ENCODE measurements at regions not wholly inside any gene's neighbourhood (a gene's known extent, or its start where the extent isn't known, plus 50 kb on each side); places are given as distances from the start of the nearest gene placed in this dataset.

- Histone ChIP-seq H3K4me3 (ENCODE audit: low read length) (no peak overlapping the region), H3K9me3 (ENCODE audit: control insufficient read depth, low read length) (no peaks in the 10 kb centered on the region), H3K4me1 (ENCODE audit: control insufficient read depth, insufficient read depth, low read length) (no peaks in the 10 kb centered on the region), H3K27me3 (ENCODE audit: control insufficient read depth, insufficient read depth, low read length, poor library complexity, severe bottlenecking) (no peaks in the 10 kb centered on the region), H3K27ac (ENCODE audit: low read depth, low read length) (no peak overlapping the region), H3K36me3 (ENCODE audit: control insufficient read depth, insufficient read depth, low read length) (no peaks in the 10 kb centered on the region), H3K9ac (ENCODE audit: extremely low read depth, low read length, poor library complexity, severe bottlenecking) (no peak overlapping the region)
- no peak overlapping the region for H3K4me3 Mint-ChIP-seq
- H3K9me3 Mint-ChIP-seq: peaks cover 2% of the 10 kb centered on the region
- no peak for DNase-seq
- peaks cover 2% of the 10 kb centered on the region for H3K27me3 Mint-ChIP-seq (ENCODE audit: insufficient read depth)
- H3K36me3 Mint-ChIP-seq (ENCODE audit: low read depth): no peaks in the 10 kb centered on the region
- no peak for TF ChIP-seq CTCF (conservative IDR thresholded peaks at IDR 0.05)
- H3K4me1 Mint-ChIP-seq: no peaks in the 10 kb centered on the region
- no peak overlapping the region for H3K27ac Mint-ChIP-seq
- 91 to 92% methylated on average over 17 to 24 of the region's 24 CpGs for whole genome bisulfite sequencing, 2 experiments (ENCODE audit: insufficient coverage in 1 of 2, insufficient read length in 1 of 2)
Observed at GRCh38 chr16:87227296-87227951, 89.8 kb downstream of the C16orf95 start.

- no peak for DNase-seq
- Histone ChIP-seq H3K9me3 (ENCODE audit: control insufficient read depth, low read length) (no peaks in the 10 kb centered on the region), H3K27me3 (ENCODE audit: control insufficient read depth, insufficient read depth, low read length, poor library complexity, severe bottlenecking) (no peaks in the 10 kb centered on the region), H3K4me1 (ENCODE audit: control insufficient read depth, insufficient read depth, low read length) (no peaks in the 10 kb centered on the region), H3K27ac (ENCODE audit: low read depth, low read length) (no peak overlapping the region), H3K4me3 (ENCODE audit: low read length) (no peak overlapping the region), H3K9ac (ENCODE audit: extremely low read depth, low read length, poor library complexity, severe bottlenecking) (no peak overlapping the region), H3K36me3 (ENCODE audit: control insufficient read depth, insufficient read depth, low read length) (no peaks in the 10 kb centered on the region)
- Mint-ChIP-seq H3K36me3 (ENCODE audit: low read depth) (no peaks in the 10 kb centered on the region), H3K9me3 (peaks cover 5% of the 10 kb centered on the region), H3K27me3 (ENCODE audit: insufficient read depth) (peaks cover 2% of the 10 kb centered on the region), H3K27ac (no peak overlapping the region), H3K4me1 (no peaks in the 10 kb centered on the region), H3K4me3 (no peak overlapping the region)
- TF ChIP-seq CTCF (conservative IDR thresholded peaks at IDR 0.05): no peak
- WGBS, 2 experiments (ENCODE audit: insufficient coverage in 1 of 2, insufficient read length in 1 of 2): 91 to 93% methylated on average over 5 to 8 of the region's 8 CpGs
Observed at GRCh38 chr16:87228363-87228762, 88.8 kb downstream of the C16orf95 start.

- WGBS, 2 experiments (ENCODE audit: insufficient coverage in 1 of 2, insufficient read length in 1 of 2): 89 to 94% methylated on average over 8 to 17 of the region's 18 CpGs
- no peak overlapping the region for H3K9ac ChIP-seq (ENCODE audit: extremely low read depth, low read length, poor library complexity, severe bottlenecking)
- no peaks in the 10 kb centered on the region for H3K4me1 ChIP-seq (ENCODE audit: control insufficient read depth, insufficient read depth, low read length)
- Mint-ChIP-seq H3K36me3 (ENCODE audit: low read depth) (no peaks in the 10 kb centered on the region), H3K4me3 (no peak overlapping the region), H3K4me1 (peaks cover 7% of the 10 kb centered on the region), H3K27me3 (ENCODE audit: insufficient read depth) (no peaks in the 10 kb centered on the region), H3K9me3 (peaks cover 5% of the 10 kb centered on the region), H3K27ac (no peak overlapping the region)
- no peak for TF ChIP-seq CTCF (conservative IDR thresholded peaks at IDR 0.05)
- H3K27me3 ChIP-seq (ENCODE audit: control insufficient read depth, insufficient read depth, low read length, poor library complexity, severe bottlenecking): no peaks in the 10 kb centered on the region
- no peaks in the 10 kb centered on the region for H3K9me3 ChIP-seq (ENCODE audit: control insufficient read depth, low read length)
- H3K4me3 ChIP-seq (ENCODE audit: low read length): no peak overlapping the region
- DNase-seq: no peak
- no peaks in the 10 kb centered on the region for H3K36me3 ChIP-seq (ENCODE audit: control insufficient read depth, insufficient read depth, low read length)
- no peak overlapping the region for H3K27ac ChIP-seq (ENCODE audit: low read depth, low read length)
Observed at GRCh38 chr16:87229230-87230188, 87.7 kb downstream of the C16orf95 start.

Measured in endodermal cell (in vitro differentiated cells).